ENCODE measurements at regions not wholly inside any gene's neighbourhood (a gene's known extent, or its start where the extent isn't known, plus 50 kb on each side); places are given as distances from the start of the nearest gene placed in this dataset.

DNA sequence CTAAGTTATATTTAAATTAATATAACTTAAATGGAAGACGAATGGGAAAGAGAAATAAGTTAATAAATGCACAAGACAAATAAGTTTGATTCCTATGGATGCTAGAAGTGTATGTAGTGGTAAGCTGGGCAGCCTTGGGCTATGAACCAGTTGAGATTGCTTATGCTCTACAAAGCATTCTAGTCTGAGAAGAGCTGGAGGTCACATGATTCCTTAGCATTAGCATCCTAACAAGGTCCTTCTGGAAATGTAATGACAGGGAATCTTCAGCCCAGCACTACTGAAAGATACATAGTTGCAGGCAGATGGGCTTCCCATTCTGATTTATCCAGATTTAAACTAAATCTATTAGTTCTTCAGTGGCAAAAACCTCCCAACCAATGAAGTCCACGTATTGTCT, 102.3 kb upstream of the ESRRG start:
- TF ChIP-seq CTCF (IDR thresholded peaks at IDR 0.05; ENCODE audit: low read depth, low read length) (no peak), EZH2phosphoT487 (IDR thresholded peaks at IDR 0.05; ENCODE audit: low read depth) (no peak)

Measured in OCI-LY3 (cell line).